GM12891 (cell line): ENCODE measurements at regions not wholly inside any gene's neighbourhood (a gene's known extent, or its start where the extent isn't known, plus 50 kb on each side); places are given as distances from the start of the nearest gene placed in this dataset.

Source experiments
- POLR2A ChIP-seq: IDR thresholded peaks from 2 replicates; pipeline ENCODE4 v1.6.1; 2011; ENCODE audit warnings: low read depth, low read length, control low read depth
- POLR2AphosphoS5 ChIP-seq: IDR thresholded peaks from 2 replicates; pipeline ENCODE4 v1.6.1; 2011; ENCODE audit warnings: low read depth, low read length, control low read depth

DNA sequence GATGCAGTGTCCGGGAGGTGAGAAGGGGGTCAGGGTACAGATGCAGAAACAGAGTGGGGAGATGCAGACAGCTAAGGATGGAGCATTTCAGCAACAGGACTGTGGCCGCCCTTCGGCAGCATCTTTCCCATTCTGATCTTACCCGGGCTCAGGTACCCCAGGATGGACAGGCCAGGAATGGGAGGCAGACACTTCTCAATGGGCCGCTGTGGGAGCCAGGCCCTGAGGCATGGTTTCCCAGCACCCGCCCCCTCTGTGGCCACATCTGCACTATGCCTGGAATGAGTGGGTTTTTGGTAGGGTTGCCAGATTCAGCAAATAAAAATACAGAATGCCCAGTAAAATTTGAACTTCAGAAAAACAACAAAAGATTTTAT, 105.2 kb upstream of the CTBP2 start:
- TF ChIP-seq POLR2AphosphoS5 (no peak), POLR2A (no peak)
